ENCODE measurements at regions not wholly inside any gene's neighbourhood (a gene's known extent, or its start where the extent isn't known, plus 50 kb on each side); places are given as distances from the start of the nearest gene placed in this dataset.

DNA sequence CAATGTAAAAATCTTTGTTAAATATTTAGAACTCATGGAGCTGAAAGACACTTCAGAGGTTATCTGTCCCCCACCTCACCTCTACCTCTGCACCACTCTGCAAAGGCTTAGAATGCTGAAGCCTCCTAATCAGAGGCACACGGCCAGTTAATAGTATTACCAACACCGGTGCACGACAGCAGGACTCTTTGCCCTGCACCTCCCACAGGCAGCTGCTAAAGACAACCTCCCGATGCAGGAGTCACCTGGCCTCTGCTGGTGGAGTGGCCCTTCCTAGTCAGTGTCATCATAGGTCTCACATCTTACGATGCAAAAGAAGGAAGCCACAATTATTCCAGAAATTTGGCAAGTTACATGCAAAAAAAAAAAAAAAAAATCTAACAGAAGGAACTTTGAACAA is 66.6 kb upstream of the MGMT start:
- DNase-seq, result no peak

DNA sequence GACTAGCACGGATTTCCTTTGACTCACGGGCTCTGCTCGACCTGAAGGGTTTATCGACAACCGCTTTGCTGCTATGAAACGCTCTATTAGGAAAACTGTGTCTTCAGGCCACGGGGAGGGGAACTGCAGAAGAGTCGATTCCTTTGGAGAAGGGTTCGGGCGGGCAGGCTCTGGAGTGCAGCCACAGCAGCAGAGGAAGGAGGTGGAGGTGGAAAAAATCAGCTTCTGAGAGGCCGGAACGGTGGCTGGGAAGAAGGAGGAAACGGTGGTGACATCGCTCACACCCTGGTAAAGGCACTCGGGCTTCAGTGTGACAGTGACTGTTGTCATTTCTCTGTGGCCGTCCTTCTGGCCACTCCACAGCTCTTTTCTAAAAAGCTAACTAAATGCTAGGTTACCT is 64.6 kb upstream of the MGMT start:
- no peak for DNase-seq

DNA sequence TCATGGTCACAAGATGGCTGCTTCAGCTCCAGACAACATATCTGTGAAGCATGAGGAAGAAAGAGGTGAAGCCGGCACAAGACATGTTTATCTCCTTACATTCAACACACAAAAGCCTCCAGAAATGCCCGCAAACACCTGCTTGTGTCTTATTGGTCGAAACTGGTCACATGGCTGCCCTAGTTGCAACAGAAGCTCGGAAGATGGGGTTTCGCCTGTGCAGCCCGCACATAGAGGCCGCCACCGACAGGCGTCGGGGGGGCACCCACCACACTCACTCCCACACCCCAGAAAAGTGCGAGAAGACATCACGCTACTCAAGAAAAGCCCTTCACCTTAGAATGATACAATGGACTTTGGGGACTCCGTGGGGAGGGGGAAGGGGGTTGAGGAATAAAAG is 63.0 kb upstream of the MGMT start:
- DNase-seq, result no peak

DNA sequence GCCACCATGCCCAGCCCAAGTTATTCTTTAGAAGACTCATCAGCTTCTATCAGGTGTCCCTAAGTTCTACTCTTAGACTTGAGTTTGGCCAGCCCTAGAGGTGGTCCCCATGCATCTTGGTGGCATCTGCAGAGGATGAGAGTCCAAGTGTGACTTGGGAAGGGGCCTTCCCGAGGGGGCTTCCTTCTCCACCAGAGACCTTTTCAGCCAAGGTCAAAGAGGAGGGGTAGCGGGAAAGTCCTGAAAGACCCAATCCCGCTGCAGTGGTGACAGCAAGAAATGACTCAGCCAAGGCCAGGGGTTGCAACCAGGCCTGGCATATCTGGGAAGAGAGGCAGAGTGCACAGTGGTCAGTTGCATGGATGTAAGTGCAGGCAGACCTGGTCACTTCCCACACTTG is 61.7 kb upstream of the MGMT start:
- no peak for DNase-seq

DNA sequence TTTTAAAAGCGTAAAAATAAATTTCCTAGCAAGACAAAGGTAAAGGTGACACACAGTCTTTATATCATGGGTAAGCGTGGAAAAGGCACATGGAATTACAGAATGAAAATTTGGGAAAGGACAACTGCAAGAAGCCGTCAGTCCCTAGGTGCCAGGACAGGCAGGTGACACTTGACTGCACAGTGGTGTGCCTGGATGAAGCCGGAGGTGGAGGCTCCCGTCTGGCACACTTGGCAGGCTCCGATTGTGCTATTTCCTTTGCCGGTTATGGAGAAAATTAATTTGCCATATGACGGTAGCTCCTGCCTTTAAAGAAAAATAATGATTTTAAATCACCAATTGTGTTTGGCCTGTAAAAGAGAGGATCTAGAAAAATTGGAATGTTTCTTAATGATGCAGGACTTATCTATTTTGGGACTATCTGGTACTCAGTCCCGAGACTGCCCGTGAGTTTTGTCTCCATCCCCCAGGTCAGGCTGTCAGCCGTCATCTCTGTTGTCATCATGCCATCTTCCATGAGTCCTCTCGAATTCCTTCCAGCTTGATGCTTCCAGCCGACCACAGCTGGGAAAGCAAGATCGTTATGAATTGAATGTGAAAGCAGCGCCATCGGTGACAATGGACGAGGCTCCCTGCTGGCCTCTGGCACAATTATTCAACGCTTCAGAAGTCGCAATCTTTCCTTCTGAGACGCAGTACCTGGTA is 56.2 kb upstream of the MGMT start:
- no peak for DNase-seq

DNA sequence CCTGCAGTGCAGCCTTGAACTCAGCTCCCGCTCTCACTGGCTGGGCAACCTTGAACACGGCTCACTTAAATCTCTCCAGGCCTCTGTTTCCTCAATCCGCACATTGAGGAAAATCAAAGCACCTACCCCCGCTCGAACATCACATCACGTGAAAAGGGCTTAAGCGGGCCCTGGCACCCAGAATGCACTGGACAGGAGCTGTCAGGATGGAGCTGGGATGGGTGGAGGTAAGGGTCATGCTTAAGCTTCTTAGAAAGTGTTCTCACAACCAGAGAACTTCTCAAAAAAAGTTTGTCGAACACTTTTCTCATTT is 55.7 kb upstream of the MGMT start:
- no peak for DNase-seq

DNA sequence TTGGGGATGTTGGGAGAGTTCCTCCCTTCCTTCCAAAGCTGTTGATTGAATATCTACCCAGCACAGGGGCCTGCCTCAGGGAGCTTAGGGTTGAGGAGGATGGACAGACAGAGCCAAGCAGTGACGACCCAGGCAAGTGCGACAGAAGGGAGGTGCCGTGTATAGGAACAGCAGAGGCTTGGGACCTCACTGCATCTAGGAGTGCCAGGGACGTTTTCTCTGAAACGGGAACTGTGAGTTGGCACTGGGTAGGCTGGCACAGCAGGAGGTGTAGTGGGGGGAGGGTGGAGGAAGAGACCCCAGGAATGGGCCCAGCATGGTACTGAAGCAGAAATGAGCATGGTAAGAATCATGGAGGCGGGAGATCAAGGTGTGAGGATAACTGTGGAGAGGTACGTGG is 55.3 kb upstream of the MGMT start:
- no peak for DNase-seq

DNA sequence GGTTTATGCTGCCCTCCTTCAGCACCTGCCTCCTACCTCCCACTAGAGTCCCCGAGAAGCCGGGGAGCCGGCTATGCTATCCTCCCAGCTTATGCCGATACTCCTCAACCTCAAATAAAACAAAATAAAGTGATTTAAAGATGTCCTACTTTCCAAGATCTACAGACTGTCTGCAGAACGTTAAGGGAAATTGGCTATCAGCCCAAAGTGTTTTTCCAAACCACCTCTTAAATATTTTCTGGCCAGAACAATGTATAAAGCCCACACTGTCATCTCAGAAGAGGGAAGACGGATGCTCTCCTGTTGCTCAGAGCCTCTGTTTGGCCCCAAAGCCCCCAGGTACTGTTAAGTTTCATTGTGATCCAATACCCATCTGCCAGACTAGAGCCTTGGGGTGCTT is 54.0 kb upstream of the MGMT start:
- no peak for DNase-seq

DNA sequence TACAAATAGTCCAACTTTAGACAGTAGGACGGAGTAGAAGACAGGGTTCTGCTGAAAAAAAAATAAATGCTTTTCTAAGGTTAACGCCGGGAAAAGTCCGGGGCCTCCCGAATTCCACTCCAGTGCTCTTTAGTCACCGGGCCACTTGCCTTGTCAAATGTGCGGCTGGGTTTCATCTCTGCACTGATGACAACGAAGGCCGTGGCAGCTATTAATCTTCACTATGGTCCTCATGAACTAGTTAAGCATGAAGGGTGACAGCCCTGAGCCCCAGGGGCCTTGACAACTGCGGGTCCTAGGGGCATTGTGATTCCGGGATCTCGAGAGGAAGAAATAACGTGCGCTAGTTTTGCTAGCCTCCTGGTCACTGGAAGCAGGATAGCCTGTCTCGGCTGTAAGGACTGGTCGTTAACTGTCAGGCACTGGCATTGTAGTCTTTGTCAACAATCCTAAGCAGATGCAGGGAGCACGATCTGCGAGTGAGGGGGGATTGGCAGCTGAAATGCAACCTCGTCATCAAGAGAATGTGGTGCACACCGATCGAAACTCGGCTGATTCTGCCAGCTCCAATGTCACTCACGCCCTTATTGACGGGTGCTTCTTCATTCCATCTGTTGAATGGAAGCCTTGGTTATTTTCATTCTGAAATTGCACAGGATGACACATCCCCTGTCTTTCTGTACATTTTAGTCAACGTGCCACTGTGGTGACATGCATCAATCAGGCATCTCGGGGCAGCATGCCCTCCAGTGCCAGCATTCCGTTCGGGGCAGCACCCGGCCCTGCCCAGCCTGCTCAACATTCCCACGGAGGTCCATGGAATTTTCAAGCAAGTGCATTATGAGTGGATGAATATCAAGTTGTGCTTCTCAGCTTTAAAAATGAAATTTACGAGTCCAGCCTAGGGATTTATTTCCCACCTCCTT is 51.6 kb upstream of the MGMT start:
- DNase-seq, result no peak

DNA sequence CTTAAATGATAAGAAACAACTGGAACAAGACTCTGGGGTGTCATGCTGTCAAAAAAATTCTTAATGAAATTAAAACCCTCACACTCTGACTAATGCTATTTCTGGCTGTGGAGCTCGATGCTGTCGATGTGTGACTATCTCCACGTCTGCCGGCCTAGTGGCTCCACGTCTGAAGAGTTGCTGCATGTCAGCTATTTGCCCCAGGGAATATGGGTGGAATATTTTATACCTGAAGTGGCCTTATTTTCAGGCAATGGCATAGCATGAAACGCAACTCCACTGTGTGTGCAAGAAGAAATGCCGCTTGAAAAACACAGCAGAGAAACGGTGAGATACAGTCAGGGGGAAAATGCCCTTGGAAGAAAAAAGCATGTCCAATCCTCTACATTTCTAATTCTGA is 50.9 kb upstream of the MGMT start:
- no peak for DNase-seq

DNA sequence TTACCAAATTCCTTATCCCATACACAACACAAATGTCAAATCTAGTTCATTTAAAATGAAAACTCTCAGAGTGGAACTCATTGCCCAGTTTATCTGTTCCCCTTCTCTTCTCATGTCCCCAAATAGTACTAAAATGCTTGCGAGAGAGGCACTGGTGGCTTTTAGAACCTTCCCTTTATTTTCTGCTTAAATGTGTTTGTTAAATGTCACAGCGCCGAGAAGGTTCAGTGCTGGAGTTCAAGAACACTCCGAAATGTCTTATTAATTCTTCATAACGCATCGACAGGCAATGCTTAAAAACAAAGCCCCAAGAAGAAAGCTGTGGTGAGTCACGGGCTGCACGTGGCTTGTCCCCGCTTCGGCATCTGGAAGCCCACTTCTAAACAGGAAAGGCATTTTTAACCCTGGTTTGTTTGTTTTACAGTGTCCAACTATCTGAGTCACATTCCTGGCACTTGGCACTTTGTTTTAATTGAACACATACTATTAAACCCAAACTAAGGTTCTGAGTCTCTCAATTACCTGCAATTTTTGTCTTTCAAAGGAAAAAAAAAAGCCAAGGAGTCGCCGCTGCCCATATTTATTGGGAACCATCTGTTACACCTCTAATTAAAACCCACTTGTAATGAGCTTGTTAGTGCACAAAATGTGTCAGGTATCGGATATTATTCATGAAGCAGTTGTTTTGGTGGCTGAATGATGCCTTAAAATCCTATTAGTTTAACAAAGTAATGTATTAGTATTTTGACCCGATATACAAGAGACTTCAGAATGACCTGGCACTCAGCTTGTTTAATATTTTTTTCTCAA is 49.9 kb upstream of the MGMT start:
- DNase-seq, result no peak

Data from activated CD8-positive, alpha-beta memory T cell treated with anti-CD3 and anti-CD28 coated beads, Interleukin-2, amount 50 U/mL, for 48 hours (primary cell).